ENCODE measurements at regions not wholly inside any gene's neighbourhood (a gene's known extent, or its start where the extent isn't known, plus 50 kb on each side); places are given as distances from the start of the nearest gene placed in this dataset.

GRCh38 chr10:78319371-78319770 is 285.7 kb downstream of the RPS24 start:
- POLR2A ChIA-PET (ENCODE audit: unreplicated experiment), result no interaction called here
- intact Hi-C loops (cut with micrococcal nuclease; ENCODE audit: unreplicated experiment), result no loop called here
- no peak overlapping the region for H3K4me3 ChIP-seq

GRCh38 chr10:78319841-78320240 is 286.2 kb downstream of the RPS24 start:
- H3K4me1 ChIP-seq (replicated peaks; ENCODE audit: insufficient read depth), result no peaks in the 10 kb centered on the region
- no peaks in the 10 kb centered on the region for H3K9me3 ChIP-seq (ENCODE audit: insufficient read depth, low read depth)
- H4K20me1 ChIP-seq (ENCODE audit: insufficient read depth), result no peaks in the 10 kb centered on the region
- H3K9me2 ChIP-seq (ENCODE audit: insufficient read depth), result no peaks in the 10 kb centered on the region
- H3K27ac ChIP-seq, result no peak overlapping the region
- CTCF ChIA-PET, result no interaction called here
- H3F3A ChIP-seq (ENCODE audit: insufficient read depth, low read depth), result no peaks in the 10 kb centered on the region
- POLR2A ChIA-PET (ENCODE audit: unreplicated experiment), result no interaction called here
- intact Hi-C loops (cut with micrococcal nuclease; ENCODE audit: unreplicated experiment), result no loop called here
- 0 out of 2 replicates have a peak, but pooled peaks cover 1% of the 10 kb centered on the region for H3K27me3 ChIP-seq (ENCODE audit: insufficient read depth, low read depth)
- TF ChIP-seq CTCF (conservative IDR thresholded peaks at IDR 0.05) (no peak), EZH2 (IDR thresholded peaks at IDR 0.05; ENCODE audit: low read depth) (no peak)
- no peak overlapping the region for H3K4me2 ChIP-seq
- DNase-seq, result no peak
- no peaks in the 10 kb centered on the region for H3K36me3 ChIP-seq (ENCODE audit: low read depth)
- H3K79me2 ChIP-seq (ENCODE audit: low read depth), result no peaks in the 10 kb centered on the region
- H2AFZ ChIP-seq, result no peak overlapping the region
- BruUV-seq (replicated peaks), result no TSS peak
- H3K4me3 ChIP-seq, result no peak overlapping the region

More at GRCh38 chr10:78319371-78319770, 285.7 kb downstream of the RPS24 start:
- Histone ChIP-seq H3K36me3 (ENCODE audit: low read depth) (no peaks in the 10 kb centered on the region), H3F3A (ENCODE audit: insufficient read depth, low read depth) (no peaks in the 10 kb centered on the region), H3K27ac (no peak overlapping the region), H3K9me2 (ENCODE audit: insufficient read depth) (no peaks in the 10 kb centered on the region), H3K27me3 (ENCODE audit: insufficient read depth, low read depth) (0 out of 2 replicates have a peak, but pooled peaks cover 3% of the 10 kb centered on the region), H4K20me1 (ENCODE audit: insufficient read depth) (no peaks in the 10 kb centered on the region), H3K79me2 (ENCODE audit: low read depth) (no peaks in the 10 kb centered on the region), H3K4me2 (no peak overlapping the region), H3K4me1 (replicated peaks; ENCODE audit: insufficient read depth) (no peaks in the 10 kb centered on the region), H2AFZ (no peak overlapping the region), H3K9me3 (ENCODE audit: insufficient read depth, low read depth) (no peaks in the 10 kb centered on the region)
- TF ChIP-seq EZH2 (IDR thresholded peaks at IDR 0.05; ENCODE audit: low read depth), result no peak
- TF ChIP-seq CTCF (conservative IDR thresholded peaks at IDR 0.05), result no peak
- CTCF ChIA-PET, result no interaction called here
- BruUV-seq (replicated peaks), result no TSS peak
- DNase-seq, result no peak

GRCh38 chr10:78320506-78320905 is 286.8 kb downstream of the RPS24 start:
- POLR2A ChIA-PET (ENCODE audit: unreplicated experiment), result no interaction called here

More at GRCh38 chr10:78320506-78320905, 286.8 kb downstream of the RPS24 start:
- no peak overlapping the region for H3K27ac ChIP-seq
- no peaks in the 10 kb centered on the region for H4K20me1 ChIP-seq (ENCODE audit: insufficient read depth)
- H3F3A ChIP-seq (ENCODE audit: insufficient read depth, low read depth), result no peaks in the 10 kb centered on the region
- H3K4me3 ChIP-seq, result no peak overlapping the region
- no peaks in the 10 kb centered on the region; the same call in 1 of the 2 replicates for H3K9me3 ChIP-seq (ENCODE audit: insufficient read depth, low read depth)
- no peaks in the 10 kb centered on the region for H3K9me2 ChIP-seq (ENCODE audit: insufficient read depth)
- H3K4me1 ChIP-seq (replicated peaks; ENCODE audit: insufficient read depth), result no peaks in the 10 kb centered on the region
- H3K4me2 ChIP-seq, result no peak overlapping the region
- H3K79me2 ChIP-seq (ENCODE audit: low read depth), result no peaks in the 10 kb centered on the region
- TF ChIP-seq EZH2 (IDR thresholded peaks at IDR 0.05; ENCODE audit: low read depth) (no peak), CTCF (conservative IDR thresholded peaks at IDR 0.05) (no peak)
- no peak for DNase-seq
- no peaks in the 10 kb centered on the region for H3K36me3 ChIP-seq (ENCODE audit: low read depth)
- no peaks in the 10 kb centered on the region for H3K27me3 ChIP-seq (ENCODE audit: insufficient read depth, low read depth)
- intact Hi-C loops (cut with micrococcal nuclease; ENCODE audit: unreplicated experiment), result no loop called here
- no TSS peak for BruUV-seq (replicated peaks)
- no peak overlapping the region for H2AFZ ChIP-seq
- CTCF ChIA-PET, result no interaction called here

Data from PC-9 (cell line).